ENCODE measurements at regions not wholly inside any gene's neighbourhood (a gene's known extent, or its start where the extent isn't known, plus 50 kb on each side); places are given as distances from the start of the nearest gene placed in this dataset.
"Not testable (repeated sequence)": the region's sequence is repeated elsewhere in the genome, so short reads cannot be mapped to it uniquely, and the experiment has no call there.

DNA sequence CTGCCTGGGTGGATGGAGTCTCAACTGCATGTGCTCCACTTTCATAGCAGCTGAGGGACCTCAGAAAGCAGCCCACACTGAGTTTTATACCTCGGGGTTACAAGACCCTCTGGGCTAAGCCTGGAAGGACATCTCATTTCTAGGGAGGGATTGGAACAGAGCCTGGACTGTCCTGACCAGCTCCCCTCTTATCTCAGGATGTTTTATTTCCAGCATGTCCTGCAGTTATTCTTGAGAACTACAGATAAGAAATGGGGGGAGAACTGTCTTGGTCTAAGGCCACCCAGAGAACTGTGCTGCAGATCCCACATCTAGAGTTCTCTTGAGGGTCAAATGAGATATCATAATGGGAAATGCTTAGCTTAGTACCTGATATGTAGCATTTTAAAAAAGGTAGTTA is 97.3 kb upstream of the CHD6 start:
- no peaks in the 10 kb centered on the region for H3K4me1 Mint-ChIP-seq
- no peak overlapping the region for H3K4me3 Mint-ChIP-seq
- peaks cover 4% of the 10 kb centered on the region for H3K27me3 Mint-ChIP-seq
- H3K36me3 Mint-ChIP-seq = no peaks in the 10 kb centered on the region
- no peaks in the 10 kb centered on the region for H3K9me3 Mint-ChIP-seq
- DNase-seq = no peak
- no peak overlapping the region for H3K27ac Mint-ChIP-seq

DNA sequence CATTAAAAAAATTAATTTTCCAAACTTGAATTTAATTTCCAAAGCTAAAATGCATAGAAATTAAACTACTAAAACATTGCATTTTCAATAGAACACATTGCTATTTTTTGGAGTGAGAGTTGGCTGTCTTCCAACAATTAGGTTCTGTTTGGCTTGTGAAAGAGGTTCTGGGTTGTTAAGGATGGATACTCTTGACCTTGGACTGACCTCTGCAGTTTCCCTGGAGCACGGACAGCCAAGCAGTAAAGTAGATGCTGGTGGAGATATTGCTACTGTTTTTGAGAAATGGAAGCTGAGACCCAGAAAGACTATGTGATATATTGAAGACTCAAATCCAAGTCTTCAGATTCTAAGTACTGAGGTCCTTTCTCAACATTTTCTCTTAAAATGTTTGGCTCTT is 95.9 kb upstream of the CHD6 start:
- Mint-ChIP-seq H3K27me3 (peaks cover 4% of the 10 kb centered on the region), H3K4me1 (no peaks in the 10 kb centered on the region), H3K27ac (no peak overlapping the region), H3K36me3 (no peaks in the 10 kb centered on the region), H3K4me3 (no peak overlapping the region), H3K9me3 (no peaks in the 10 kb centered on the region)
- no peak for DNase-seq

DNA sequence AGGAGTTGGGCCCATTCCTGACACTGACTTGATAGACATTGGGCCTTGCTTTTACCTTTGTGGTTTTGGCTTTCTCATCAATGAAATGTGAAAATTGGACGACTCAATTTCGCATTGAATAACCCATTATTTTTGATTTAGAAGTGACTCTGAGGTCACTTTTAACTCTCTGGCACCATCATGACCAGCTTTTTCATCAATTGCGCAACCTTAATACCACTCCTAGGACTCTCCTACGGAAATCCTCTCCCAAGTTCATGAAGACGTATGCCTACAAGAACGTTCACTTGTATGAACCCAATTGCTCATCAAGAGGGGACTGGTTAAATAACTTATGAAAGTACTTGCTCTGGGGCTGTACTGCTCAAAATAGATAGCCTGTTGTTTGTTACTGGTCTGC is 86.7 kb upstream of the CHD6 start:
- no peaks in the 10 kb centered on the region for H3K36me3 Mint-ChIP-seq
- no peaks in the 10 kb centered on the region for H3K4me1 Mint-ChIP-seq
- H3K9me3 Mint-ChIP-seq = no peaks in the 10 kb centered on the region
- no peak for DNase-seq
- H3K4me3 Mint-ChIP-seq = no peak overlapping the region
- H3K27ac Mint-ChIP-seq = no peak overlapping the region
- no peaks in the 10 kb centered on the region for H3K27me3 Mint-ChIP-seq

DNA sequence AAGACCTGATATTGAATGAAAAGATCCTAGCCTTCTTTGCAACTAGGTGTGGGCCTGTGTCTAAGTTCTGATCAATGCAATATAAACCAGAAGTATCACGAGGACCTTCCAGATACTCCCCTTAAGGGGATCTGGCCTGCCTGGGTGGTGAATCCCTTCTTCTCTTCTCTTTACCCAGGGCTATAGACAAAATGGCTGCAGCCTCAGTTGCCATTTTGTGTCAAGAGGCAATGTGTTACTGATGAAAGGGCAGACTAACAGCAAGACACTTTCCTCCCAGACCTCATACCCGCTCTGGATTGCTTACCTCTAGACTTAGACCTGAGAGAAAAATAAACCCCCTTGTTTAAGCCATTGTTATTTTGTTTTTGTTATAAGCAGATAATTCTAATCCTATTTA is 84.5 kb upstream of the CHD6 start:
- no peak for DNase-seq
- Mint-ChIP-seq H3K27me3 (peaks cover 1% of the 10 kb centered on the region), H3K4me3 (no peak overlapping the region), H3K36me3 (no peaks in the 10 kb centered on the region), H3K27ac (no peak overlapping the region), H3K4me1 (peaks cover under 1% of the 10 kb centered on the region), H3K9me3 (no peaks in the 10 kb centered on the region)

DNA sequence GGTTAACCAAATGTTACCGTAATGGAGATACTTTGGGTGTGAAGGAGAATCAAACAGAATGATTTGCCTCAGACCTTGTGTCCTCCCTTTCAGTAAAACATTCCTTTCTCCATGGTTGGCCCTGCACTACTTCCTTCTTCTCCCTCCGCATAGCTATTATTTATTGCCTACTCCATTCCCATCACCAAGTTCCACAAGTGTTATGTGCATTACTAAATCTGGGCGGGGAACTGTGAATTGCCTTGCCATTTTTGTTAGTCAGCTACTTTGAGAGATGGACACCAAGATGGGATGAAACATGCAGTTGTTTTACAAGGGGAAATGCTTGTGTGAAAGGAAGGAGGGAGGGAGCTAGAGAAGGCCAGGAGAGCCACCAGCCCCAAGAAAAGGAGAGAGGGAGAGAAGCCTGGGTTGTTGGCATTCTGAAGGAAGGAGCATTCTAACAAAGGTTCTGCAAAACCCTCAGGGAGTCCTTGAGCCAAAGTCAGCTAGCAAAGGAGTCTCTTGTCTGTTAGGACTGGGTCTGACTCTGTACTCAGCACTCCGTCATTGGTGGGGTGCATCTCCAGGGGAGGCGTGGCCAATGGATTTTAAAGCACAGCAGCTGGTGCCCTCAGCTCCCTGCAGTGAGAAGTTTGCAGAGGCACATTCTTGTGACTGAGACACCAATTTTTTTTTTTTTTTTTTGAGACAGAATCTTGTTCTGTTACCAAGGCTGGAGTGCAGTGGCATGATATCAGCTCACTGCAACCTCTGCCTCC is 83.6 kb upstream of the CHD6 start:
- no peaks in the 10 kb centered on the region for H3K36me3 Mint-ChIP-seq
- no peak for DNase-seq
- no peaks in the 10 kb centered on the region for H3K9me3 Mint-ChIP-seq
- H3K27ac Mint-ChIP-seq = no peak overlapping the region
- peaks cover 2% of the 10 kb centered on the region for H3K4me1 Mint-ChIP-seq
- H3K27me3 Mint-ChIP-seq = peaks cover 3% of the 10 kb centered on the region
- H3K4me3 Mint-ChIP-seq = no peak overlapping the region

DNA sequence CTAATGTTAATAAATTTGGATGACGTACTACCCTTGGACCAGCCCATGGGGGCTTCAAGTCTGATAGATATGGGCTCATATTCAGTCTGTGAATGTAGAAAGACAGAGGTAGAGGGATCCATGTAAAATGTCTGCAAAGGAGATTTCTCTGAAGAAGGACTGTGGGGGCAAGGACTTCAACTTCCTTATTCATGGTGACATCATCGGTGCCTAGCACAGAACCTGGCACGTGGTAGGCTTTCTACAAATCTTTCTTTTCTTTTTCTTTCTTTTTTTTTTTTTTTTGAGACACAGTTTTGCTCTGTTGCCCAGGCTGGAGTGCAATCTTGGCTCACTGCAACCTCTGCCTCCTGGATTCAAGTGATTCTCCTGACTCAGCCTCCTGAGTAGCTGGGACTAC is 81.5 kb upstream of the CHD6 start:
- not testable (repeated sequence) for H3K36me3 Mint-ChIP-seq, DNase-seq, H3K4me1 Mint-ChIP-seq, H3K27me3 Mint-ChIP-seq, H3K9me3 Mint-ChIP-seq, H3K4me3 Mint-ChIP-seq, H3K27ac Mint-ChIP-seq

DNA sequence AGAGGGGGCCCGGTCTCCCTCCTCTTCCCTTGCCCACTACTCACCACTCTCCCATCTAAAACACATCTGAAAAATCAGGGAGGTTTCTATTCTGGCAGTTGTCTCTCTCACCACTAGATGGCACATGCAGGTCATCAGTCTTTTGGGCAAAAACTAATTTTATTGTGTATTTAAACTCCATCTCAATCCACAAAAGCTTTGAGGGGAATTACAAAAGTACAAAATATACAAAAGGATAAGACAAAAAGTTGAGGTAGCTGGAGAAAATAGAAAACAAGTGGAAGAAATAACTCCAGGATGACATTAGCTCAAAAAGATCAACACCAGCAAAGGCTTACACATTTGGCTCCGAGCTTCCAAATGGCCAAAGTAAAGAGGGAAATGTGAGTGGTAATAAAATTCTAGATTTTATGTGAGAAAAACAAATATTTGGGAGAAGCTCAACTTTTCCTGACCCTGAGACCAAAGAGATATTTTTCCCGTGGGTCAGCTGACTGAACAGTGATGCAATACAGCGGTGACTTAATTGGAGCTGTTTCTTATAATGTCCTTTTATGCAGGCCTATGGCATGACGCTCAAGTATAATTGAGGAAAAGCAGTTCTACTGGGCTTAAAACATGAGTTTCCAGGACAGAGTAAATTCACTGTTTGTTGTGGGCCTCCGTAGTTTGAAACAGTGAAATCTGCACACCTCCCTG is 79.8 kb upstream of the CHD6 start:
- Mint-ChIP-seq H3K36me3 (peaks cover 1% of the 10 kb centered on the region), H3K27ac (peak overlapping the region; percentile 59), H3K27me3 (peaks cover 3% of the 10 kb centered on the region), H3K9me3 (no peaks in the 10 kb centered on the region), H3K4me1 (peaks cover 8% of the 10 kb centered on the region), H3K4me3 (no peak overlapping the region)
- no peak for DNase-seq

DNA sequence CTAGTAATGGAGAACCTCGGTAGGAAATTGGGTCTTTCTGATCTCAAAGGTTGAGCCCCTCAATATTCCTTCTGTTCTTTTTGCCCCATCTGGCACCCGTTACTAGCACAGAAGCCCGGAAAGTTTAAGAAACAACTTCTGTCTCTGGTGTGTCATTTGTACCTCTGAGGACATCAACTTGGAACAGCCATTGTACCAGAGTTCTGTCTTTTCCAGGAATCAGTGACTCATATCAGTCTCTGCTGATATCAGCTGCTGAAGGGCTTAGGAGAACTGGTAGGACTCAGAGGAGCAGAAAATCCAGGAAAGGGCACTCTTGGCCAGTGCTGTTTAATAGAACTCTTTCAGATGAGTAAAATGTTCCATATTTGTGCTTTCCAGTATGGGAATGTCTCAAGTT is 78.3 kb upstream of the CHD6 start:
- H3K4me3 Mint-ChIP-seq = no peak overlapping the region
- H3K36me3 Mint-ChIP-seq = peaks cover 1% of the 10 kb centered on the region
- no peak overlapping the region for H3K27ac Mint-ChIP-seq
- H3K9me3 Mint-ChIP-seq = no peaks in the 10 kb centered on the region
- no peak for DNase-seq
- H3K4me1 Mint-ChIP-seq = peaks cover 13% of the 10 kb centered on the region
- peaks cover 3% of the 10 kb centered on the region for H3K27me3 Mint-ChIP-seq

DNA sequence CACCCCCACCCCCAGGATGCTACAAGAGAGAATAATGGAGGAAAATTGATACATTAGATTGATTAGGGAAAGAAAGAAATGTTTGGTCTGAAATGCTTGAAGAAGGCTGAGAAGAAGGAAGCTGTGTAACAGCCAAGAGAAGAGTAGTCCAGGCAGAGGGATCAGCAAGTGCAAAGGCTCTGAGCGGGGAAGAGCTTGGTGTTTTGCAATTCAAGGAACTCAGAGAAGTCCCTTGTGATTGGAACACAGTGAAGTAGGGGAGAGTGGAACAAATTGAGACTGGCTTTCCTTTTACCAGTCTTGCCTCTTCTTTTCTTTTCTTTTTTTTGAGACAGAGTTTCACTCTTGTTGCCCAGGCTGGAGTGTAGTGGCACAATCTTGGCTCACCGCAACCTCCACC is 76.6 kb upstream of the CHD6 start:
- H3K4me3 Mint-ChIP-seq = no peak overlapping the region

DNA sequence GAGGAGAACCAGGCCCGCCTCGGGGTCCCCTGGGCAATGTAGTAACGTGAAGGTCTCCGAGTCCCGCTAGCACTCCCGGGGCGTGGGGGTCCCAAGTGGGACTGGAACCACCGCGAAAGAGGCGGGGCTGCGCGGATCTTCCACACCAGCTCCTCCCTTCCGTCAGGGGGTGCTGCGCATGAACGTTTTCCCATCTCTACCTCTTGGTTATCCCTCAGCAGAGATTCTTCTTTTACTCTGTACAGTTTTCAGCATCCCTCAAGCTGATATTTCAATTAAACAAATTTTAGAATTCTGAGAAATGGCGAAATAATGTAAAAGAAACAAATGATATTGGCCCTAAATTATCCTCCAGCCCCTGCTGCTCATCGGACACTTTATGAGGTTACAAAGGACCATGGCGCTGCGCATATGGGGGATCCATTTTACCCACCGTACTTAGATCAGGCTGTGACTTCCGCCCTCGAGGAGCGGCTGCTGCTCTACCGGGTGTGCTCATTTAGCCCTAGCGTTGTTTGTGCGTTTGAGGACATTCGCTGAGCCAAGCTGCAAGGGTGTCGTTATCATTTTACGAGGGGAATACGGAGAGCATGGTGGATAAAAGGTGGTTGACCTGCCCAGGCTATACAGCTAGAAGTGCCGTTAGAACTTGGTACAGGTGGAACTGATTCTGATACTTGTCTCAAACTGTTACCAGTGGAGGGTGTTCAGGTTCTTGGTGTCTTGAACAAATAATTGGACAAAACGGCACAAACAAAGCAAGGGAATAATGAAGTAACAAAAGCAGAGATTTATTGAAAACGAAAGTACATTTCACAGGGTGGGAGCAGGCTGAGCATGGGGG is 75.2 kb upstream of the CHD6 start:
- DNase-seq = peak; percentile 76
- Mint-ChIP-seq H3K9me3 (no peaks in the 10 kb centered on the region), H3K27ac (peak overlapping the region; percentile 91), H3K36me3 (peaks cover 1% of the 10 kb centered on the region), H3K4me3 (peak overlapping the region; percentile 88), H3K4me1 (peaks cover 13% of the 10 kb centered on the region), H3K27me3 (peaks cover 3% of the 10 kb centered on the region)

More for the DNA sequence above, 76.6 kb upstream of the CHD6 start:
- Mint-ChIP-seq H3K27ac (no peak overlapping the region), H3K27me3 (peaks cover 3% of the 10 kb centered on the region), H3K9me3 (no peaks in the 10 kb centered on the region), H3K4me1 (peaks cover 13% of the 10 kb centered on the region), H3K36me3 (peaks cover 1% of the 10 kb centered on the region)
- DNase-seq = no peak

DNA sequence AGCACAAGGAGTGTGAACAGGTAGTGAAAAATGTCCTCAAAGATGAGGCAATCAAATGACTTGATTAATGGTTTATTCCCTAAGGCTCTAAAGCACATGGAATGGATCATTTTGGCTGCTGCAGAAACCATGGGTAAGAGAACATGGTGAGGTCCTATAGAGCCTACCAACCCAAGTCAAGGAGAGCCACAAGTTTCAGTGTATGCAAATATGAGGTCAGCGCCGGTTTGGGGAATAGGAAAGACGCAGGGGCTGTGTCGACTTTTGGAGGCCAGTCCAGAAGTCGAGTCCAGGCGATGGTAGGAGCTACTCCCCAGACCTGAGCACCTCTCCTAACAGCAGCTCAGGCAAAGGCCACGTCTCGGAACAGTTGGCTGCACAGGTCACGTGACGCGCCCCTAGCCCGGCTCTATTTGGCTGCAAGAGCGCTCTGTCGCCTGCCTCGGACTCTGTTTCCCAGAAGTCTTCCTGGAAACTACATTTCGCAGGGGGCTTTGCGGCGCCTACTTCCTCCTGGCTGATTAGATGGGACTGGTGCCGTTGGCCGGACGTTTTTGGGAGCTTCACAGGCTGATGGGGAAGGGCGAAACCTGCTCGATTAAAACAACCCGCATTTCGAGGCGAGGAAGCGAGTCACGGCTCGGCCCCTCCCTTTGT is 74.4 kb upstream of the CHD6 start:
- peak; percentile 76 for DNase-seq
- H3K27ac Mint-ChIP-seq = peak overlapping the region; percentile 91
- H3K9me3 Mint-ChIP-seq = no peaks in the 10 kb centered on the region
- peak overlapping the region; percentile 88 for H3K4me3 Mint-ChIP-seq
- peaks cover 12% of the 10 kb centered on the region for H3K4me1 Mint-ChIP-seq
- peaks cover 1% of the 10 kb centered on the region for H3K27me3 Mint-ChIP-seq
- H3K36me3 Mint-ChIP-seq = peaks cover 1% of the 10 kb centered on the region

DNA sequence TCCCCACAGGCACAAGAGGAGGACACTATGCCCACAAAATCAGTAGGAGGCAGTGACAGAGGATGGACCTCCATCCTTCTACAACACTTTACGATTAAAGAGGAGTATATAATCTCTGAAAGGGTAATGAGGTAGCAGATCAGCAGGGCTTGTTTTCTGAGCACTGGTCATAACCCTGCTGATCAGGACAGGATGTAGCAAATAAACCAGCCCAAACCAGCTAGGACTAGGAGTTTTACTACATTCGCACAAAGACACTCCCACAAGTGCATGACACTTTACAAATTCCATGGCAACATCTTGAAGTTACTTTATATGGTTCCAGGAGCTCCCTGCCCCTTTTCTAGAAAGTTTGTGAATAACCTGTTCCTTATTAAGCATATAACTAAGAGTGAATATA is 73.3 kb upstream of the CHD6 start:
- H3K4me3 Mint-ChIP-seq = no peak overlapping the region
- H3K9me3 Mint-ChIP-seq = no peaks in the 10 kb centered on the region
- no peaks in the 10 kb centered on the region for H3K27me3 Mint-ChIP-seq
- peaks cover 1% of the 10 kb centered on the region for H3K36me3 Mint-ChIP-seq
- peaks cover 11% of the 10 kb centered on the region for H3K4me1 Mint-ChIP-seq
- no peak overlapping the region for H3K27ac Mint-ChIP-seq
- DNase-seq = no peak

DNA sequence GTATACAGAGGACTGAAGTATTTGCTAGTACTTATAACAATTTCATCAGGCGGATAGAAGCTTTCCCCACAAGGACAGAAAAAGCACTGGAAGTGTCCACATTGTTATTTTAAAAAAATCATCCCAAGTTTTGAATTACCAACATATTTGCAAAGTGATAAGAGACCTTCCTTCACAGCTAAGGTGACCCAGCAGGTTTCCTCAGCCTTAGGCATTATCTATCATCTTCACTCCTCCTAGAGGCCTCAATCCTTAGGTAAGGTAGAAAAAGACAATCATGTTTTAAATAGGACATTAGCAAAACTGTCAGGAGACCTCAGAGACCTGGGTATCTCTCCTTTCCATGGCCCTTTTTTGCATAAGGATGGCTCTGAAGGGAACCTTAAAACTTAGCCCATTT is 72.5 kb upstream of the CHD6 start:
- Mint-ChIP-seq H3K27me3 (no peaks in the 10 kb centered on the region), H3K9me3 (no peaks in the 10 kb centered on the region), H3K4me3 (no peak overlapping the region), H3K36me3 (peaks cover 1% of the 10 kb centered on the region), H3K27ac (no peak overlapping the region), H3K4me1 (peaks cover 11% of the 10 kb centered on the region)
- DNase-seq = no peak

DNA sequence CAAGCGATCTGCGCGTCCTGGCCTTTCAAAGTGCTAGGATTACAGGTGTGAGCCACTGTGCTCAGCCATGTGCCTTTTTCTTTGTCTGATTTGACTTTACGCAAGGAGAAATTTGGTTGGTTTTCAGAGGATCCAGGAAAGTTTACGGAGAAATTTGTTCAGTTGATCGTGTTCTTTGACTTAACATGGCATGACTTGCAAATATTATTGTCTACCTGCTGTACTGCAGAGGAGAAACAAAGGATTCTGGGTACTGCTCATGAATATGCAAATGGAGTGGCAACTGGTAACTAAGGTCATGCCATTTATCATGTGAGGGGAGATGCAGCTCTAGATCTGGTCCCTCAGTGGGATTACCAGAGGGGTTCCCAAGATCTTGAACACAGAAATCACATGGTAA is 68.8 kb upstream of the CHD6 start:
- Mint-ChIP-seq H3K4me3 (no peak overlapping the region), H3K36me3 (no peaks in the 10 kb centered on the region), H3K9me3 (no peaks in the 10 kb centered on the region), H3K27ac (no peak overlapping the region), H3K27me3 (no peaks in the 10 kb centered on the region), H3K4me1 (no peaks in the 10 kb centered on the region)
- no peak for DNase-seq

DNA sequence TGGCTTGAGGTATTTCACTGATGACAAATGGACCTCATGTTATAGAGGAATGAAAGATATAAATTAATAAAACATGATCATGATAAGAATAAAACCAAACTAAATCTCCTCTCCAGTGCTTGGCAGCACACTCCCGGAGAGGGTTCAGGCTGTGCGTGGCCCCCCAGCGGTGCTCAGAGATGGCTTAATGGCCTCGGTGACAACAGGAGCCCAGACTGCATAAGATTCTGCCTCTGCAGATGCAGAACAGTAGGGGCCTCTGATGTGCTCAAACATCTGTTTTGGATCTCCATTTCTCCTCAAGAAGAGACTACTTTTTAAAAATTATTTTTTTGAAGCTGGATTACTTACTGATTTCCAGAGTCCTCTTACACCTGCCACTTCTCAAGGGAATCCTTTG is 67.0 kb upstream of the CHD6 start:
- H3K9me3 Mint-ChIP-seq, H3K27ac Mint-ChIP-seq, H3K36me3 Mint-ChIP-seq, H3K27me3 Mint-ChIP-seq, H3K4me1 Mint-ChIP-seq, H3K4me3 Mint-ChIP-seq, DNase-seq: not testable (repeated sequence)

Data from activated naive CD8-positive, alpha-beta T cell treated with anti-CD3 and anti-CD28 coated beads for 36 hours (primary cell).